SK-N-SH (cell line): ENCODE measurements at regions not wholly inside any gene's neighbourhood (a gene's known extent, or its start where the extent isn't known, plus 50 kb on each side); places are given as distances from the start of the nearest gene placed in this dataset.

Experiments
- CTCF ChIA-PET: fragments of 300-600, 350-600 bp; formaldehyde crosslinking; extraction: SDS; loops from one replicate; lab custom pipeline; 2021; lab: Yijun Ruan, JAX
- POLR2A ChIA-PET: fragments of 350-600 bp; sonication (Branson Sonifier 250); formaldehyde crosslinking; extraction: SDS; loops from one replicate; lab custom pipeline; 2020; ENCODE audit warnings: antibody characterized with exemption, inconsistent platforms; lab: Yijun Ruan, JAX
- DNase-seq: peaks from one replicate; pipeline ENCODE4 v3.0.0; 2012
- H2AFZ ChIP-seq: fragments of 200-600 bp; sonication (generic); 2 replicates; pipeline ENCODE4 v1.8.1; 2016; ENCODE audit warnings: antibody characterized with exemption, mild to moderate bottlenecking, low read depth
- H3F3A ChIP-seq: fragments of 200-600 bp; sonication (generic); replicated peaks from 2 replicates; pipeline ENCODE3; 2016; ENCODE audit warnings: antibody characterized with exemption, mild to moderate bottlenecking; ENCODE audit not compliant: insufficient read depth
- H3K27ac ChIP-seq, 2 experiments: fragments of 200-500 bp in 1 of 2; fragments of 200-600 bp in 1 of 2; sonication (Bioruptor generic) in 1 of 2; sonication (generic), shearing (Covaris generic) in 1 of 2; 2 replicates each; pipeline versions ENCODE4 v1.5.1 to v1.6.1; 2014 to 2016; ENCODE audit warnings: low read depth in 2 of 2, inconsistent platforms in 1 of 2, low read length in 1 of 2, mild to moderate bottlenecking in 1 of 2, mixed read lengths in 1 of 2
- H3K27me3 ChIP-seq: fragments of 200-600 bp; sonication (generic), shearing (Covaris generic); 2 replicates; pipeline ENCODE4 v1.6.1; 2016; ENCODE audit warnings: mixed run types; ENCODE audit not compliant: insufficient read depth
- H3K36me3 ChIP-seq, 2 experiments: fragments of 200-500 bp in 1 of 2; fragments of 200-600 bp in 1 of 2; sonication (Bioruptor generic) in 1 of 2; sonication (generic) in 1 of 2; replicated peaks in 1 of 2; 2 replicates each; pipeline versions ENCODE3 to v1.5.1; 2014 to 2016; ENCODE audit warnings: low read length in 1 of 2, mild to moderate bottlenecking in 1 of 2; ENCODE audit not compliant: insufficient read depth in 2 of 2, control insufficient read depth in 1 of 2
- H3K4me1 ChIP-seq, 2 experiments: fragments of 200-500 bp in 1 of 2; fragments of 200-600 bp in 1 of 2; sonication (Bioruptor generic) in 1 of 2; sonication (generic), shearing (Covaris generic) in 1 of 2; 2 replicates each; pipeline versions ENCODE4 v1.5.1 to v1.6.1; 2014 to 2016; ENCODE audit warnings: low read depth in 1 of 2, low read length in 1 of 2, mixed run types in 1 of 2; ENCODE audit not compliant: insufficient read depth in 2 of 2, control insufficient read depth in 1 of 2
- H3K4me2 ChIP-seq: fragments of 200-600 bp; sonication (generic), shearing (Covaris generic); 2 replicates; pipeline ENCODE4 v1.6.1; 2017; ENCODE audit warnings: mixed run types
- H3K4me3 ChIP-seq, 2 experiments: fragments of 200-500 bp in 1 of 2; fragments of 200-600 bp in 1 of 2; sonication (Bioruptor generic) in 1 of 2; sonication (generic), shearing (Covaris generic) in 1 of 2; 2 replicates each; pipeline versions ENCODE4 v1.5.1 to v1.8.1; 2014 to 2016; ENCODE audit warnings: low read depth in 2 of 2, inconsistent platforms in 1 of 2, low read length in 1 of 2, mild to moderate bottlenecking in 1 of 2, mixed read lengths in 1 of 2, moderate library complexity in 1 of 2
- H3K79me2 ChIP-seq: fragments of 200-600 bp; sonication (generic); 2 replicates; pipeline ENCODE4 v1.8.1; 2017; ENCODE audit warnings: mild to moderate bottlenecking; ENCODE audit not compliant: insufficient read depth
- H3K9ac ChIP-seq: fragments of 200-600 bp; sonication (generic); 2 replicates; pipeline ENCODE4 v1.6.1; 2017; ENCODE audit warnings: mixed run types
- H3K9me2 ChIP-seq: fragments of 200-600 bp; sonication (generic); 2 replicates; pipeline ENCODE4 v1.6.1; 2017; ENCODE audit warnings: mixed run types
- H3K9me3 ChIP-seq: fragments of 200-600 bp; sonication (generic); 2 replicates; pipeline ENCODE4 v1.6.1; 2017; ENCODE audit warnings: mixed run types, mild to moderate bottlenecking, moderate library complexity
- H4K20me1 ChIP-seq: fragments of 200-600 bp; sonication (generic); 2 replicates; pipeline ENCODE4 v1.6.1; 2017; ENCODE audit warnings: mild to moderate bottlenecking, mixed run types; ENCODE audit not compliant: insufficient read depth
- EP300 ChIP-seq, 2 experiments: IDR thresholded peaks; 2 replicates each; pipeline versions ENCODE4 v1.4.0 to v1.6.1; 2012; ENCODE audit warnings: borderline replicate concordance in 1 of 2, low read depth in 1 of 2, low read length in 1 of 2
- FOXM1 ChIP-seq: IDR thresholded peaks from 2 replicates; pipeline ENCODE4 v1.4.0; 2012; ENCODE audit warnings: low read depth, mild to moderate bottlenecking
- GATA2 ChIP-seq: sonication (generic); formaldehyde crosslinking; IDR thresholded peaks from 2 replicates; pipeline ENCODE4 v1.5.0; 2020; ENCODE audit warnings: mild to moderate bottlenecking, missing genetic modification reagents
- JUND ChIP-seq: IDR thresholded peaks from 2 replicates; pipeline ENCODE4 v1.4.0; 2012
- RAD21 ChIP-seq: IDR thresholded peaks from 2 replicates; pipeline ENCODE4 v1.6.1; 2012; ENCODE audit warnings: mild to moderate bottlenecking, low read length
- RCOR1 ChIP-seq: fragments of 150-350 bp; IDR thresholded peaks from 2 replicates; pipeline ENCODE4 v1.6.1; 2017; ENCODE audit warnings: antibody characterized with exemption, low read length
- RFX5 ChIP-seq: IDR thresholded peaks from 2 replicates; pipeline ENCODE4 v1.6.1; 2012; ENCODE audit warnings: mild to moderate bottlenecking, improper control_type of control experiment, low read length
- SIN3A ChIP-seq: IDR thresholded peaks from 2 replicates; pipeline ENCODE4 v1.6.1; 2012; ENCODE audit warnings: low read depth, mild to moderate bottlenecking, low read length, moderate library complexity, borderline replicate concordance
- SMC3 ChIP-seq: IDR thresholded peaks from 2 replicates; pipeline ENCODE4 v1.6.1; 2012; ENCODE audit warnings: low read depth, low read length, improper control_type of control experiment
- TAF1 ChIP-seq: IDR thresholded peaks from 2 replicates; pipeline ENCODE4 v1.6.1; 2012; ENCODE audit warnings: low read depth, mild to moderate bottlenecking, low read length, moderate library complexity, borderline replicate concordance
- TCF12 ChIP-seq: IDR thresholded peaks from 2 replicates; pipeline ENCODE4 v1.4.0; 2012
- WGBS: methylation state at CpG from one replicate; pipeline ENCODE4 v1.1.6; 2017; ENCODE audit warnings: low lambda C conversion rate; 5-methylcytosine and 5-hydroxymethylcytosine counted together
- TF ChIP-seq, protein P1 (sequence below): fragments of 150-350 bp; IDR thresholded peaks from 2 replicates; pipeline ENCODE4 v1.6.1; 2017; ENCODE audit warnings: antibody characterized with exemption, low read length, low read depth, borderline replicate concordance
- TF ChIP-seq, protein P2 (sequence below): IDR thresholded peaks from 2 replicates; pipeline ENCODE4 v1.4.0; 2012; ENCODE audit warnings: low read depth
- TF ChIP-seq, protein P3 (sequence below): IDR thresholded peaks from 2 replicates; pipeline ENCODE4 v1.6.1; 2012; ENCODE audit warnings: mild to moderate bottlenecking, low read depth, low read length, moderate library complexity
- TF ChIP-seq, protein P4 (sequence below): IDR thresholded peaks from 2 replicates; pipeline ENCODE4; 2012
- TF ChIP-seq, protein P5 (sequence below): IDR thresholded peaks from 2 replicates; pipeline ENCODE4 v1.4.0; 2012; ENCODE audit warnings: low read depth, borderline replicate concordance
- TF ChIP-seq, protein P6 (sequence below): fragments of 150-350 bp; IDR thresholded peaks from 2 replicates; pipeline ENCODE4 v1.6.1; 2016; ENCODE audit warnings: mild to moderate bottlenecking, low read depth, low read length

DNA sequence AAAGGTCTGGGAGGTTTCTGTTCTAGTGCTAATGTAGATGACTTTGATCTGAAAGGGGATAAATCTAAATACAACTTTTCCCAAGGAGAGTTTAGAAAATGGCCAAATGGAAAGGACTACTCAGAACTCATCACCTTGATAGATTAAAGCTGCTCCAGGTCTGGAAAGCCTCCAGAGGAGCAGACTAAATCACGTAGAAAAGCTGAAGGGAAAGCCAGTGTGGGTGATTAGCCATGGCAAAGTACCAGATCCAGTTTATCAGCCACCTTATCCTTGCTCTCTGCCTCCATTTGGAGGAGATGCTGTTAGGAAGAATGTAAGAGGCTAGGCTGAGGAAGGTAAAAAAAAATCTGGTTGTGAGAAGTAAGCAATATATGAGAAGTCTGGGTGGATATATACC lies 120.7 kb upstream of the RAI14 start:
- Histone ChIP-seq H3K9ac (peak overlapping the region; percentile 63; the same call in 1 of the 2 replicates), H2AFZ (no peak overlapping the region), H4K20me1 (no peaks in the 10 kb centered on the region), H3K4me3 (no peak overlapping the region), H3K36me3 (no peaks in the 10 kb centered on the region), H3K4me1 (peaks cover 3 to 29% of the 10 kb centered on the region in 2 experiments), H3K9me2 (no peaks in the 10 kb centered on the region), H3K4me2 (0 out of 2 replicates have a peak overlapping the region, but pooled peaks have one; percentile 2), H3K9me3 (no peaks in the 10 kb centered on the region), H3K27ac (peak overlapping the region; percentile 47 to 96; a peak in 3 of 4 replicates), H3F3A (peaks cover 41% of the 10 kb centered on the region), H3K27me3 (no peaks in the 10 kb centered on the region), H3K79me2 (no peaks in the 10 kb centered on the region)
- no peak for DNase-seq
- TF ChIP-seq TCF12 (peak; percentile 25; the same call in 1 of the 2 replicates), JUND (no peak)
- ChIA-PET POLR2A (no interaction called here), CTCF (no interaction called here)
- 33% methylated on average over 1 of the region's 1 CpG for WGBS

DNA sequence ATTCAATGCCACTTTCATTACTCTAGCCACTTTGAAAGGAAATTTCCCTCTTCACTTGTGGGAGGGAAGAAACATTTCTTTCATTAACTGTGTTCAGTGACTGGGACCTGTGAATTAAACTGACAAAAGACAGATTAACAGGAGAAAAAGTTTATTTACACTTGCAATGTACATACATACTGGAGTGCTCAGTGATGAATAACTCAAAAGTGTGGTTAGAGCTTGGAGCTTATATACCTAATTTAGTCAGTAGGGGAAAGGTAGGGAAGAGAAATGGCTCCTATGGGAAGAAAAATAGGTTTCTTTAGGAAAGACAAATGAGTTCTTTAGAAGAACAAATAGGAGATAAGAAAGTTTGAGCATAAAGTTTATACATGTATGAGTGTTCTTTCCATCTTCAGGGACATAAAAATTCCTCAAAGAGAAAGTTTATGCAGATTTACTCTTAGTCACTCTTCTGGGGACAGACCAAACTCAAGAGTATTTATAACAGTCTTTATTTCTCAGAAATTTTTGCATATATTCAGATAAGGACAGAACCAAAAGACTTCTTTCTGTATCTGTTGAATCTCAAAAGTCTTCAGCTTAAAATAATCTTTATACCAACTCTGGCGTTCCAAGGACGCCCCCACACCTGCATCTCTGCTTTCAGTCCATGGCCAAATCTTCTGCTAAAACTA lies 120.0 kb upstream of the RAI14 start:
- no peak overlapping the region for H3K4me3 ChIP-seq
- H3K27ac ChIP-seq = peak overlapping the region in 1 of 2 experiments; percentile 96; a peak in 2 of 4 replicates
- peaks cover 41% of the 10 kb centered on the region for H3F3A ChIP-seq
- no peaks in the 10 kb centered on the region for H3K9me2 ChIP-seq
- TF ChIP-seq, protein P1, sequence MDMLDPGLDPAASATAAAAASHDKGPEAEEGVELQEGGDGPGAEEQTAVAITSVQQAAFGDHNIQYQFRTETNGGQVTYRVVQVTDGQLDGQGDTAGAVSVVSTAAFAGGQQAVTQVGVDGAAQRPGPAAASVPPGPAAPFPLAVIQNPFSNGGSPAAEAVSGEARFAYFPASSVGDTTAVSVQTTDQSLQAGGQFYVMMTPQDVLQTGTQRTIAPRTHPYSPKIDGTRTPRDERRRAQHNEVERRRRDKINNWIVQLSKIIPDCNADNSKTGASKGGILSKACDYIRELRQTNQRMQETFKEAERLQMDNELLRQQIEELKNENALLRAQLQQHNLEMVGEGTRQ = no peak
- TF ChIP-seq, protein P2, sequence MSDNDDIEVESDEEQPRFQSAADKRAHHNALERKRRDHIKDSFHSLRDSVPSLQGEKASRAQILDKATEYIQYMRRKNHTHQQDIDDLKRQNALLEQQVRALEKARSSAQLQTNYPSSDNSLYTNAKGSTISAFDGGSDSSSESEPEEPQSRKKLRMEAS = no peak
- TF ChIP-seq, protein P3, sequence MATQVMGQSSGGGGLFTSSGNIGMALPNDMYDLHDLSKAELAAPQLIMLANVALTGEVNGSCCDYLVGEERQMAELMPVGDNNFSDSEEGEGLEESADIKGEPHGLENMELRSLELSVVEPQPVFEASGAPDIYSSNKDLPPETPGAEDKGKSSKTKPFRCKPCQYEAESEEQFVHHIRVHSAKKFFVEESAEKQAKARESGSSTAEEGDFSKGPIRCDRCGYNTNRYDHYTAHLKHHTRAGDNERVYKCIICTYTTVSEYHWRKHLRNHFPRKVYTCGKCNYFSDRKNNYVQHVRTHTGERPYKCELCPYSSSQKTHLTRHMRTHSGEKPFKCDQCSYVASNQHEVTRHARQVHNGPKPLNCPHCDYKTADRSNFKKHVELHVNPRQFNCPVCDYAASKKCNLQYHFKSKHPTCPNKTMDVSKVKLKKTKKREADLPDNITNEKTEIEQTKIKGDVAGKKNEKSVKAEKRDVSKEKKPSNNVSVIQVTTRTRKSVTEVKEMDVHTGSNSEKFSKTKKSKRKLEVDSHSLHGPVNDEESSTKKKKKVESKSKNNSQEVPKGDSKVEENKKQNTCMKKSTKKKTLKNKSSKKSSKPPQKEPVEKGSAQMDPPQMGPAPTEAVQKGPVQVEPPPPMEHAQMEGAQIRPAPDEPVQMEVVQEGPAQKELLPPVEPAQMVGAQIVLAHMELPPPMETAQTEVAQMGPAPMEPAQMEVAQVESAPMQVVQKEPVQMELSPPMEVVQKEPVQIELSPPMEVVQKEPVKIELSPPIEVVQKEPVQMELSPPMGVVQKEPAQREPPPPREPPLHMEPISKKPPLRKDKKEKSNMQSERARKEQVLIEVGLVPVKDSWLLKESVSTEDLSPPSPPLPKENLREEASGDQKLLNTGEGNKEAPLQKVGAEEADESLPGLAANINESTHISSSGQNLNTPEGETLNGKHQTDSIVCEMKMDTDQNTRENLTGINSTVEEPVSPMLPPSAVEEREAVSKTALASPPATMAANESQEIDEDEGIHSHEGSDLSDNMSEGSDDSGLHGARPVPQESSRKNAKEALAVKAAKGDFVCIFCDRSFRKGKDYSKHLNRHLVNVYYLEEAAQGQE = no peak
- TF ChIP-seq, protein P4, sequence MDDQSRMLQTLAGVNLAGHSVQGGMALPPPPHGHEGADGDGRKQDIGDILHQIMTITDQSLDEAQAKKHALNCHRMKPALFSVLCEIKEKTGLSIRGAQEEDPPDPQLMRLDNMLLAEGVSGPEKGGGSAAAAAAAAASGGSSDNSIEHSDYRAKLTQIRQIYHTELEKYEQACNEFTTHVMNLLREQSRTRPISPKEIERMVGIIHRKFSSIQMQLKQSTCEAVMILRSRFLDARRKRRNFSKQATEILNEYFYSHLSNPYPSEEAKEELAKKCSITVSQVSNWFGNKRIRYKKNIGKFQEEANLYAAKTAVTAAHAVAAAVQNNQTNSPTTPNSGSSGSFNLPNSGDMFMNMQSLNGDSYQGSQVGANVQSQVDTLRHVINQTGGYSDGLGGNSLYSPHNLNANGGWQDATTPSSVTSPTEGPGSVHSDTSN = no peak
- TF ChIP-seq SMC3 = no peak
- TF ChIP-seq GATA2 (CRISPR knock-in tag) = no peak
- TF ChIP-seq JUND = no peak
- no peak for TF ChIP-seq RFX5
- TF ChIP-seq EP300 (IDR thresholded peaks at IDR 0.05; ENCODE audit: borderline replicate concordance in 1 of 2, low read depth in 1 of 2, low read length in 1 of 2) = no peak
- TF ChIP-seq SIN3A = no peak
- TF ChIP-seq, protein P5, sequence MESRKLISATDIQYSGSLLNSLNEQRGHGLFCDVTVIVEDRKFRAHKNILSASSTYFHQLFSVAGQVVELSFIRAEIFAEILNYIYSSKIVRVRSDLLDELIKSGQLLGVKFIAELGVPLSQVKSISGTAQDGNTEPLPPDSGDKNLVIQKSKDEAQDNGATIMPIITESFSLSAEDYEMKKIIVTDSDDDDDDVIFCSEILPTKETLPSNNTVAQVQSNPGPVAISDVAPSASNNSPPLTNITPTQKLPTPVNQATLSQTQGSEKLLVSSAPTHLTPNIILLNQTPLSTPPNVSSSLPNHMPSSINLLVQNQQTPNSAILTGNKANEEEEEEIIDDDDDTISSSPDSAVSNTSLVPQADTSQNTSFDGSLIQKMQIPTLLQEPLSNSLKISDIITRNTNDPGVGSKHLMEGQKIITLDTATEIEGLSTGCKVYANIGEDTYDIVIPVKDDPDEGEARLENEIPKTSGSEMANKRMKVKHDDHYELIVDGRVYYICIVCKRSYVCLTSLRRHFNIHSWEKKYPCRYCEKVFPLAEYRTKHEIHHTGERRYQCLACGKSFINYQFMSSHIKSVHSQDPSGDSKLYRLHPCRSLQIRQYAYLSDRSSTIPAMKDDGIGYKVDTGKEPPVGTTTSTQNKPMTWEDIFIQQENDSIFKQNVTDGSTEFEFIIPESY = no peak
- TF ChIP-seq RAD21 = no peak
- no peak for TF ChIP-seq RCOR1
- TF ChIP-seq, protein P6, sequence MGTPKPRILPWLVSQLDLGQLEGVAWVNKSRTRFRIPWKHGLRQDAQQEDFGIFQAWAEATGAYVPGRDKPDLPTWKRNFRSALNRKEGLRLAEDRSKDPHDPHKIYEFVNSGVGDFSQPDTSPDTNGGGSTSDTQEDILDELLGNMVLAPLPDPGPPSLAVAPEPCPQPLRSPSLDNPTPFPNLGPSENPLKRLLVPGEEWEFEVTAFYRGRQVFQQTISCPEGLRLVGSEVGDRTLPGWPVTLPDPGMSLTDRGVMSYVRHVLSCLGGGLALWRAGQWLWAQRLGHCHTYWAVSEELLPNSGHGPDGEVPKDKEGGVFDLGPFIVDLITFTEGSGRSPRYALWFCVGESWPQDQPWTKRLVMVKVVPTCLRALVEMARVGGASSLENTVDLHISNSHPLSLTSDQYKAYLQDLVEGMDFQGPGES = no peak
- no peak for TF ChIP-seq TAF1
- TF ChIP-seq FOXM1 = no peak
- no peaks in the 10 kb centered on the region for H3K27me3 ChIP-seq
- no peak overlapping the region for H3K4me2 ChIP-seq
- no peaks in the 10 kb centered on the region for H4K20me1 ChIP-seq
- WGBS = 75% methylated on average over 2 of the region's 2 CpGs
- ChIA-PET CTCF (interaction anchor here (2.3 kb wide), 1 partner anchor 50 kb away, joined by 7 read pairs; no protein-coding TSS in a partner anchor), POLR2A (no interaction called here)
- no peaks in the 10 kb centered on the region for H3K9me3 ChIP-seq
- peaks cover 3 to 29% of the 10 kb centered on the region in 2 experiments for H3K4me1 ChIP-seq
- no peaks in the 10 kb centered on the region for H3K79me2 ChIP-seq
- no peak overlapping the region for H2AFZ ChIP-seq
- H3K9ac ChIP-seq = no peak overlapping the region
- DNase-seq = no peak
- H3K36me3 ChIP-seq = no peaks in the 10 kb centered on the region
